ENCODE measurements at regions not wholly inside any gene's neighbourhood (a gene's known extent, or its start where the extent isn't known, plus 50 kb on each side); places are given as distances from the start of the nearest gene placed in this dataset.
"Not testable (repeated sequence)": the region's sequence is repeated elsewhere in the genome, so short reads cannot be mapped to it uniquely, and the experiment has no call there.

GRCh38 chr3:165518346-165518745 is 318.9 kb downstream of the BCHE start:
- Histone ChIP-seq H3K9me3 (ENCODE audit: control insufficient read depth, low read length) (no peaks in the 10 kb centered on the region), H3K4me1 (ENCODE audit: control insufficient read depth, insufficient read depth, low read length) (no peaks in the 10 kb centered on the region), H3K27ac (ENCODE audit: low read length) (no peak overlapping the region), H3K27me3 (ENCODE audit: control insufficient read depth, insufficient read depth) (no peaks in the 10 kb centered on the region), H3K4me3 (ENCODE audit: low read length) (no peak overlapping the region)
- ATAC-seq = no peak
- no peak for DNase-seq
- intact Hi-C loops (cut with DNase I) = no loop called here
- 36% methylated on average over 2 of the region's 2 CpGs for WGBS

- intact Hi-C loops (cut with DNase I) = no loop called here
- ATAC-seq = no peak
- no peak overlapping the region for H3K27ac ChIP-seq (ENCODE audit: low read length)
- H3K27me3 ChIP-seq (ENCODE audit: control insufficient read depth, insufficient read depth) = no peaks in the 10 kb centered on the region
- WGBS = 82% methylated on average over 4 of the region's 4 CpGs
- H3K9me3 ChIP-seq (ENCODE audit: control insufficient read depth, low read length) = no peaks in the 10 kb centered on the region
- H3K4me1 ChIP-seq (ENCODE audit: control insufficient read depth, insufficient read depth, low read length) = no peaks in the 10 kb centered on the region
- no peak for DNase-seq
- no peak overlapping the region for H3K4me3 ChIP-seq (ENCODE audit: low read length)
Measured at GRCh38 chr3:165513715-165514701, 317.8 kb upstream of the SLITRK3 start.

DNA sequence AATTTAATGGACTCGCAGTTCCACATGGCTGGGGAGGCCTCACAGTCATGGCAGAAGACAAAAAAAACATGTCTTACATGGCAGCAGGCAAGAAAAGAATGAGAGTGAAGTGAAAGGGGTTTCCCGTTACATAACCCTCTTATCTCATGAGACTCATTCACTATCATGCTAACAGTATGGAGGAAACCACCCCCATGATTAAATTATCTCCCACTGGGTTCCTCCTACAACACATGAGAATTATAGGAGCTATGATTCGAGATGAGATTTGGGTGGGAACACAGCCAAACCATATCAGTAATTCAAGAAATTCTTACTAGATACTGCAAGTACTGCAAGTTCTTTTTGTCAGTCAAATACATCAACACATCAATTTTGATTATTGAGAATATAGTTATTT is 311.4 kb upstream of the SLITRK3 start:
- no peaks in the 10 kb centered on the region for H3K9me3 ChIP-seq (ENCODE audit: control insufficient read depth, low read length)
- H3K27ac ChIP-seq (ENCODE audit: low read length) = no peak overlapping the region
- intact Hi-C loops (cut with DNase I) = no loop called here
- H3K4me1 ChIP-seq (ENCODE audit: control insufficient read depth, insufficient read depth, low read length) = no peaks in the 10 kb centered on the region
- DNase-seq (no peak), ATAC-seq (no peak)
- no peaks in the 10 kb centered on the region for H3K27me3 ChIP-seq (ENCODE audit: control insufficient read depth, insufficient read depth)
- 55% methylated on average over 3 of the region's 3 CpGs for WGBS
- H3K4me3 ChIP-seq (ENCODE audit: low read length) = no peak overlapping the region

GRCh38 chr3:165507060-165507459 is 310.9 kb upstream of the SLITRK3 start:
- ATAC-seq (no peak), DNase-seq (no peak)
- no peak overlapping the region for H3K4me3 ChIP-seq (ENCODE audit: low read length)
- 70% methylated on average over 1 of the region's 1 CpG for WGBS
- no peak overlapping the region for H3K27ac ChIP-seq (ENCODE audit: low read length)
- H3K4me1 ChIP-seq (ENCODE audit: control insufficient read depth, insufficient read depth, low read length) = no peaks in the 10 kb centered on the region
- intact Hi-C loops (cut with DNase I) = no loop called here
- H3K27me3 ChIP-seq (ENCODE audit: control insufficient read depth, insufficient read depth) = no peaks in the 10 kb centered on the region
- H3K9me3 ChIP-seq (ENCODE audit: control insufficient read depth, low read length) = no peaks in the 10 kb centered on the region

DNA sequence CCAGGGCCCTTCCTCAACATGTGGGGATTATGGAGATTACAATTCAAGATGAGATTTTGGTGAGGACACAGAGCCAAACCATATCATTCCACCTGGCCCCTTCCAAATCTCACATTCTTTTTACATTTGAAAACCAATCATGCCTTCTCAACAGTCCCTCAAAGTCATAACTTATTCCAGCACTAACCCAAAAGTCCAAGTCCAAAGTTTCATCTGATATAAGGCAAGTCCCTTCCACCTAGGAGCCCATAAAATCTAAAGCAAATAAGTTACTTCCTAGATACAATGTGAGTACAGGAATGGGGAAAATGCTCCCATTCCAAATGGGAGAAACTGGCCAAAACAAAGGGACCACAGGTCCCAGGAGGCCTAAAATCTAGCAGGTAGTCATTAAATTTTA is 309.5 kb upstream of the SLITRK3 start:
- DNase-seq = no peak
- H3K4me3 ChIP-seq (ENCODE audit: low read length) = no peak overlapping the region
- H3K4me1 ChIP-seq (ENCODE audit: control insufficient read depth, insufficient read depth, low read length) = no peaks in the 10 kb centered on the region
- H3K27ac ChIP-seq (ENCODE audit: low read length) = no peak overlapping the region
- intact Hi-C loops (cut with DNase I) = no loop called here
- no peak for ATAC-seq
- no peaks in the 10 kb centered on the region for H3K9me3 ChIP-seq (ENCODE audit: control insufficient read depth, low read length)
- no peaks in the 10 kb centered on the region for H3K27me3 ChIP-seq (ENCODE audit: control insufficient read depth, insufficient read depth)

DNA sequence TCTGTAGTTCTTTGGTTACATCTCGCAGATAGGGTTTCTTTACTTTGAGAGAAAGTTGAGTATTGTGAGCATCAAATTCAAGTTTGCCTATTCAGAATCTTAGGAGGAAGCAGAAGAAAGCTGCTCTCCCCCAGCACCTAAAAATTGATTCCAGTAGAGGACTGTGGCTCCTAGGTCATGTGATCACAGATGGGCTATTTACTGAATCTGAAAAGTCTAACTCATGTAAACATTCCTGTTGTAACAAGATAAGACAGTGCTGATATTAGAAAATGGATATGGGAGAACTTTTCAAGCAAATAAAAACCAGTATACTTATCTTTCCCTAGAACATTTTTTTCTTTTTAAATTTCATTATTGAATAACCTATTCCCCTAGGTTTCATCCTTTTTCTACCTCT is 308.4 kb upstream of the SLITRK3 start:
- H3K27me3 ChIP-seq (ENCODE audit: control insufficient read depth, insufficient read depth) = no peaks in the 10 kb centered on the region
- WGBS = 91% methylated on average over 1 of the region's 1 CpG
- no peak for DNase-seq
- no peaks in the 10 kb centered on the region for H3K9me3 ChIP-seq (ENCODE audit: control insufficient read depth, low read length)
- no peak overlapping the region for H3K27ac ChIP-seq (ENCODE audit: low read length)
- intact Hi-C loops (cut with DNase I) = no loop called here
- no peak for ATAC-seq
- H3K4me3 ChIP-seq (ENCODE audit: low read length) = no peak overlapping the region
- H3K4me1 ChIP-seq (ENCODE audit: control insufficient read depth, insufficient read depth, low read length) = no peaks in the 10 kb centered on the region

- DNase-seq = no peak
- no peak overlapping the region for H3K27ac ChIP-seq (ENCODE audit: low read length)
- 77% methylated on average over 4 of the region's 4 CpGs for WGBS
- H3K27me3 ChIP-seq (ENCODE audit: control insufficient read depth, insufficient read depth) = no peaks in the 10 kb centered on the region
- no peaks in the 10 kb centered on the region for H3K9me3 ChIP-seq (ENCODE audit: control insufficient read depth, low read length)
- intact Hi-C loops (cut with DNase I) = no loop called here
- ATAC-seq = no peak
- no peak overlapping the region for H3K4me3 ChIP-seq (ENCODE audit: low read length)
- H3K4me1 ChIP-seq (ENCODE audit: control insufficient read depth, insufficient read depth, low read length) = no peaks in the 10 kb centered on the region
Measured at GRCh38 chr3:165503825-165504224, 307.6 kb upstream of the SLITRK3 start.

DNA sequence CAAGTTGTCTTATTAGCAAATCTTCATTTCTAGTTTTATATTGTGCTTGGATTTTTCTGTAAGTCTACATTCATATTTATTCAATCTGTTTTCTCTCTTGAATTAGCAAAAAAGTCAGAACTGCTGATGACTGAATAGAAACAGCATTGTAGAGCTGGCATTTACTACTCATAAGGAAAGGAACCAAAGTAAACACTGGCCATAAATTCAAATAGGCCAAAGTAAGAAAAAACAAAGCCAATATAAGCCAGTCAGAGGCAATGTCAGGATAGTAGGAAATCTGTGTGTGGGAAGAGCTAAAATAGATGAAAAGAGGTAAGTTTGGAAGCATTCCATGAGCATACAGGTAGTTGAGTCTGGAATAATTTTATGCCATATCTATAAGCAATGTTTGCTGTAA is 307.2 kb upstream of the SLITRK3 start:
- intact Hi-C loops (cut with DNase I) = no loop called here
- DNase-seq (no peak), ATAC-seq (no peak)
- H3K27ac ChIP-seq (ENCODE audit: low read length) = no peak overlapping the region
- H3K27me3 ChIP-seq (ENCODE audit: control insufficient read depth, insufficient read depth) = no peaks in the 10 kb centered on the region
- H3K4me3 ChIP-seq (ENCODE audit: low read length) = no peak overlapping the region
- H3K4me1 ChIP-seq (ENCODE audit: control insufficient read depth, insufficient read depth, low read length) = no peaks in the 10 kb centered on the region
- no peaks in the 10 kb centered on the region for H3K9me3 ChIP-seq (ENCODE audit: control insufficient read depth, low read length)

GRCh38 chr3:165502707-165503106 is 306.5 kb upstream of the SLITRK3 start:
- intact Hi-C loops (cut with DNase I) = no loop called here
- no peak for DNase-seq
- WGBS = 60% methylated on average over 3 of the region's 3 CpGs
- no peaks in the 10 kb centered on the region for H3K27me3 ChIP-seq (ENCODE audit: control insufficient read depth, insufficient read depth)
- no peak overlapping the region for H3K27ac ChIP-seq (ENCODE audit: low read length)
- no peak overlapping the region for H3K4me3 ChIP-seq (ENCODE audit: low read length)
- no peaks in the 10 kb centered on the region for H3K4me1 ChIP-seq (ENCODE audit: control insufficient read depth, insufficient read depth, low read length)
- H3K9me3 ChIP-seq (ENCODE audit: control insufficient read depth, low read length) = no peaks in the 10 kb centered on the region
- no peak for ATAC-seq

- WGBS = 79% methylated on average over 4 of the region's 4 CpGs
- DNase-seq; H3K9me3 ChIP-seq (ENCODE audit: control insufficient read depth, low read length); H3K4me1 ChIP-seq (ENCODE audit: control insufficient read depth, insufficient read depth, low read length); intact Hi-C loops (cut with DNase I); H3K4me3 ChIP-seq (ENCODE audit: low read length); ATAC-seq; H3K27ac ChIP-seq (ENCODE audit: low read length); H3K27me3 ChIP-seq (ENCODE audit: control insufficient read depth, insufficient read depth): not testable (repeated sequence)
Measured at GRCh38 chr3:165498742-165499141, 302.6 kb upstream of the SLITRK3 start.

- intact Hi-C loops (cut with DNase I) = no loop called here
- peak in 1 of 2 donors; percentile 16 for ATAC-seq
- Histone ChIP-seq H3K27me3 (ENCODE audit: control insufficient read depth, insufficient read depth) (no peaks in the 10 kb centered on the region), H3K4me3 (ENCODE audit: low read length) (no peak overlapping the region), H3K9me3 (ENCODE audit: control insufficient read depth, low read length) (no peaks in the 10 kb centered on the region), H3K27ac (ENCODE audit: low read length) (no peak overlapping the region), H3K4me1 (ENCODE audit: control insufficient read depth, insufficient read depth, low read length) (no peaks in the 10 kb centered on the region)
- 32% methylated on average over 4 of the region's 4 CpGs for WGBS
- no peak for DNase-seq
Measured at GRCh38 chr3:165491487-165491886, 295.3 kb upstream of the SLITRK3 start.
